IMR-90 (cell line): ENCODE measurements at regions not wholly inside any gene's neighbourhood (a gene's known extent, or its start where the extent isn't known, plus 50 kb on each side); places are given as distances from the start of the nearest gene placed in this dataset.

Experiments
- ATAC-seq: fragments of 200-7000 bp; cut with Tn5 transposase; 2 replicates; pipeline ENCODE4 v1.9.1; 2020; ENCODE audit warnings: low read depth, mild to moderate bottlenecking, moderate library complexity
- BruUV-seq: library from RNA; stranded (reverse); fragments of 400-500 nt; replicated peaks from 2 replicates; lab custom pipeline; 2021; lab: Mats Ljungman, UMichigan
- CTCF ChIA-PET: fragments of 300-600 bp; formaldehyde crosslinking; extraction: SDS; loops from one replicate; lab custom pipeline; 2021; ENCODE audit warnings: antibody characterized with exemption; lab: Yijun Ruan, JAX
- POLR2A ChIA-PET: fragments of 300-600 bp; sonication (Branson Sonifier 250); formaldehyde crosslinking; loops from one replicate; lab custom pipeline; 2022; ENCODE audit warnings: antibody characterized with exemption; ENCODE audit not compliant: unreplicated experiment; lab: Charles Lee
- DNase-seq: peaks from one replicate; pipeline ENCODE4 v3.0.0; 2013
- H2AFZ ChIP-seq: replicated peaks from 2 replicates; pipeline ENCODE3; 2013; ENCODE audit warnings: low read length, mild to moderate bottlenecking; ENCODE audit not compliant: poor library complexity
- H2AK5ac ChIP-seq: 2 replicates; pipeline ENCODE4 v1.6.1; 2013; ENCODE audit warnings: low read depth, low read length, inconsistent platforms
- H2AK9ac ChIP-seq: replicated peaks from 2 replicates; pipeline ENCODE3; 2013; ENCODE audit warnings: mild to moderate bottlenecking, low read depth, low read length, moderate library complexity; ENCODE audit not compliant: poor library complexity
- H2BK120ac ChIP-seq: 2 replicates; pipeline ENCODE4 v1.6.1; 2013; ENCODE audit warnings: low read depth, low read length, inconsistent platforms
- H2BK15ac ChIP-seq: 3 replicates; pipeline ENCODE4 v1.6.1; 2013; ENCODE audit warnings: low read depth, low read length, inconsistent platforms
- H2BK20ac ChIP-seq: 2 replicates; pipeline ENCODE4 v1.6.1; 2013; ENCODE audit warnings: low read depth, mild to moderate bottlenecking, inconsistent platforms, low read length, moderate library complexity
- H2BK5ac ChIP-seq: 2 replicates; pipeline ENCODE4 v1.6.1; 2013; ENCODE audit warnings: mild to moderate bottlenecking, low read depth, low read length, inconsistent platforms; ENCODE audit not compliant: poor library complexity, severe bottlenecking
- H3K14ac ChIP-seq: replicated peaks from 2 replicates; pipeline ENCODE4 v1.6.1; 2013; ENCODE audit warnings: low read depth, low read length, inconsistent platforms
- H3K18ac ChIP-seq: 2 replicates; pipeline ENCODE4 v1.6.1; 2013; ENCODE audit warnings: low read depth, low read length, control low read depth
- H3K23ac ChIP-seq: 2 replicates; pipeline ENCODE4 v1.6.1; 2013; ENCODE audit warnings: low read depth, low read length, inconsistent platforms
- H3K27ac ChIP-seq: 2 replicates; pipeline ENCODE4 v1.5.1; 2013; ENCODE audit warnings: mild to moderate bottlenecking, control low read depth, low read length; ENCODE audit not compliant: insufficient read depth
- H3K27me3 ChIP-seq: 2 replicates; pipeline ENCODE4 v1.6.1; 2013; ENCODE audit warnings: low read length; ENCODE audit not compliant: control insufficient read depth, insufficient read depth
- H3K36me3 ChIP-seq: 2 replicates; pipeline ENCODE4 v1.6.1; 2013; ENCODE audit warnings: low read length, mixed read lengths; ENCODE audit not compliant: control insufficient read depth, insufficient read depth
- H3K4ac ChIP-seq: 2 replicates; pipeline ENCODE4 v1.6.1; 2013; ENCODE audit warnings: low read depth, low read length, inconsistent platforms
- H3K4me1 ChIP-seq: 2 replicates; pipeline ENCODE4 v1.6.1; 2013; ENCODE audit warnings: low read length, mixed read lengths; ENCODE audit not compliant: control insufficient read depth, insufficient read depth
- H3K4me2 ChIP-seq: 2 replicates; pipeline ENCODE4 v1.6.1; 2013; ENCODE audit warnings: low read depth, mild to moderate bottlenecking, control low read depth, low read length, moderate library complexity
- H3K4me3 ChIP-seq: 2 replicates; pipeline ENCODE4 v1.5.1; 2013; ENCODE audit warnings: low read depth, mild to moderate bottlenecking, control low read depth, low read length, moderate library complexity; ENCODE audit not compliant: insufficient read depth
- H3K56ac ChIP-seq: 2 replicates; pipeline ENCODE4 v1.6.1; 2013; ENCODE audit warnings: low read length, inconsistent platforms; ENCODE audit not compliant: insufficient read depth; ENCODE audit errors: extremely low read depth
- H3K79me1 ChIP-seq, 2 experiments: 2 replicates each; pipeline ENCODE4 v1.6.1; 2013; ENCODE audit warnings: low read length in 2 of 2, inconsistent platforms in 1 of 2, low read depth in 1 of 2
- H3K9ac ChIP-seq: 2 replicates; pipeline ENCODE4 v1.6.1; 2013; ENCODE audit warnings: low read depth, low read length, control low read depth
- H3K9me1 ChIP-seq: 2 replicates; pipeline ENCODE4 v1.6.1; 2013; ENCODE audit warnings: low read length, inconsistent platforms; ENCODE audit not compliant: insufficient read depth
- H3K9me3 ChIP-seq: 2 replicates; pipeline ENCODE4 v1.6.1; 2013; ENCODE audit warnings: low read length; ENCODE audit not compliant: control insufficient read depth, insufficient read depth
- H4K20me1 ChIP-seq: 2 replicates; pipeline ENCODE4 v1.6.1; 2013; ENCODE audit warnings: low read length, inconsistent platforms; ENCODE audit not compliant: insufficient read depth
- H4K5ac ChIP-seq: 2 replicates; pipeline ENCODE4 v1.6.1; 2013; ENCODE audit warnings: mild to moderate bottlenecking, low read depth, low read length, control low read depth
- H4K8ac ChIP-seq, 2 experiments: 2 replicates each; pipeline ENCODE4 v1.6.1; 2013; ENCODE audit warnings: low read depth in 2 of 2, low read length in 2 of 2, control low read depth in 1 of 2, inconsistent platforms in 1 of 2
- H4K91ac ChIP-seq: 2 replicates; pipeline ENCODE4 v1.6.1; 2013; ENCODE audit warnings: low read depth, low read length, inconsistent platforms; ENCODE audit not compliant: insufficient read depth
- FOS ChIP-seq: fragments of 150-350 bp; IDR thresholded peaks from 2 replicates; pipeline ENCODE4 v1.6.1; 2016; ENCODE audit warnings: low read depth, low read length
- POLR2A ChIP-seq: IDR thresholded peaks from 2 replicates; pipeline ENCODE4 v1.6.1; 2012; ENCODE audit warnings: mild to moderate bottlenecking, low read depth, low read length
- WGBS, 2 experiments: methylation state at CpG; one replicate each; pipeline versions ENCODE4 v1.1.5 to v1.1.7; 2013; ENCODE audit warnings: missing lambda C conversion rate in 2 of 2; ENCODE audit not compliant: insufficient read length in 1 of 2; ENCODE audit errors: extremely low coverage in 2 of 2; 5-methylcytosine and 5-hydroxymethylcytosine counted together
- dilution Hi-C: fragments of 300-500 bp; cut with HindIII; formaldehyde crosslinking; loops from one replicate; pipeline ENCODE4 v1.14.3; 2018; ENCODE audit warnings: low sequenced_read_pairs; ENCODE audit not compliant: unreplicated experiment
- in situ Hi-C: fragments of 300-500 bp; cut with MboI; formaldehyde crosslinking; loops from 3 replicates; pipeline ENCODE4 v1.14.3; 2019; ENCODE audit warnings: low sequenced_read_pairs, inconsistent platforms, mixed read lengths
- intact Hi-C: fragments of 100-400 bp; cut with micrococcal nuclease; formaldehyde crosslinking; loops from 2 replicates; pipeline ENCODE4 v1.10.0; 2022
- TF ChIP-seq, protein P1 (sequence below): fragments of 150-350 bp; IDR thresholded peaks from 2 replicates; pipeline ENCODE4 v1.6.1; 2017; ENCODE audit warnings: mild to moderate bottlenecking, antibody characterized with exemption, low read length, low read depth

DNA sequence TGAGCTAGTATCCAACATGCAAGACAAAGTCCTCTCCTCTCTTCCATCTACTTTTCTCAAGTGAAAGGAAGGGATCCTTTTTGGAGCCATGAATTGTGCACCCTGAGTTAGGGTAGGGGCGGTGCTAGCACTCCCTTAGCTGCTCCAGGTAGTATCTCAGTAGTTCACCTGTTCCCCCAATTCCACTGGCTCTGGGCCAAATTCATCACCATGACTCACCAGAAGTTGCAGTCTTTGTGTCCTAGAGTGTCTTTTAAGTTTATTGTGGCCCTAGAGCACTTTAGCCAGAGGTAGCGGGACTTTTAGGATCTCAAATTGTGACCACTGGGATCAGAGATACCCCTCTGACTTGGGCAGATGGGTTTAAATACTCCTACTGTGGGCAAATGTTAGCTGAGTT lies 398.6 kb upstream of the ANO5 start:
- H3K36me3 ChIP-seq, result no peaks in the 10 kb centered on the region
- H3K4me2 ChIP-seq, result no peak overlapping the region
- H3K27me3 ChIP-seq, result no peaks in the 10 kb centered on the region
- BruUV-seq, result no TSS peak
- H4K20me1 ChIP-seq, result no peaks in the 10 kb centered on the region
- TF ChIP-seq POLR2A, result no peak
- TF ChIP-seq FOS, result no peak
- TF ChIP-seq, protein P1, sequence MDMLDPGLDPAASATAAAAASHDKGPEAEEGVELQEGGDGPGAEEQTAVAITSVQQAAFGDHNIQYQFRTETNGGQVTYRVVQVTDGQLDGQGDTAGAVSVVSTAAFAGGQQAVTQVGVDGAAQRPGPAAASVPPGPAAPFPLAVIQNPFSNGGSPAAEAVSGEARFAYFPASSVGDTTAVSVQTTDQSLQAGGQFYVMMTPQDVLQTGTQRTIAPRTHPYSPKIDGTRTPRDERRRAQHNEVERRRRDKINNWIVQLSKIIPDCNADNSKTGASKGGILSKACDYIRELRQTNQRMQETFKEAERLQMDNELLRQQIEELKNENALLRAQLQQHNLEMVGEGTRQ, result no peak
- H4K5ac ChIP-seq, result no peak overlapping the region
- H2BK5ac ChIP-seq, result no peak overlapping the region
- H3K14ac ChIP-seq, result no peak overlapping the region
- intact Hi-C loops (no loop called here), dilution Hi-C loops (no loop called here), in situ Hi-C loops (no loop called here)
- ATAC-seq, result no peak
- no peak overlapping the region for H3K9ac ChIP-seq
- H3K79me1 ChIP-seq, result no peaks in the 10 kb centered on the region
- no peak overlapping the region for H3K27ac ChIP-seq
- WGBS, 2 experiments, result no CpG with 5 or more reads among the region's 2 CpGs
- ChIA-PET POLR2A (no interaction called here), CTCF (no interaction called here)
- H2BK15ac ChIP-seq, result no peak overlapping the region
- H2AK9ac ChIP-seq, result no peak overlapping the region
- no peak overlapping the region for H3K4ac ChIP-seq
- no peak overlapping the region for H4K8ac ChIP-seq
- no peaks in the 10 kb centered on the region for H3K9me1 ChIP-seq
- no peak for DNase-seq
- peaks cover 9% of the 10 kb centered on the region for H3K9me3 ChIP-seq
- H3K56ac ChIP-seq, result no peak overlapping the region
- no peak overlapping the region for H3K4me3 ChIP-seq
- H3K4me1 ChIP-seq, result no peaks in the 10 kb centered on the region
- H3K18ac ChIP-seq, result no peak overlapping the region
- no peak overlapping the region for H3K23ac ChIP-seq
- H2AFZ ChIP-seq, result no peak overlapping the region
- no peak overlapping the region for H4K91ac ChIP-seq
- H2BK20ac ChIP-seq, result no peak overlapping the region
- H2AK5ac ChIP-seq, result no peak overlapping the region
- no peak overlapping the region for H2BK120ac ChIP-seq
